K562 (cell line): ENCODE measurements at regions not wholly inside any gene's neighbourhood (a gene's known extent, or its start where the extent isn't known, plus 50 kb on each side); places are given as distances from the start of the nearest gene placed in this dataset.

Source experiments
- ATAC-seq: fragments of 200-7000 bp; cut with Tn5 transposase; 3 replicates; pipeline ENCODE4 v1.9.1; 2020; ENCODE audit warnings: moderate library complexity
- BruUV-seq: library from RNA; stranded (reverse); fragments of 400-500 nt; replicated peaks from 2 replicates; lab custom pipeline; 2021; lab: Mats Ljungman, UMichigan
- CTCF ChIA-PET: fragments of 300-600 bp; formaldehyde crosslinking; extraction: SDS; loops from one replicate; lab custom pipeline; 2021; ENCODE audit warnings: low intra/inter-chr PET ratio; lab: Yijun Ruan, JAX
- POLR2A ChIA-PET: fragments of 300-600, 350-650 bp; sonication (Branson Sonifier 250); formaldehyde crosslinking; extraction: SDS; loops from one replicate; lab custom pipeline; 2021; ENCODE audit warnings: antibody characterized with exemption, inconsistent platforms; lab: Yijun Ruan, JAX
- DNase-seq, 4 experiments: peaks; one replicate each; pipeline versions ENCODE4 v3.0.0 to v3.0.0-alpha.2; 2011 to 2018; ENCODE audit warnings: low spot score in 3 of 4, mixed read lengths in 3 of 4; ENCODE audit errors: extremely low read depth in 1 of 4
- FAIRE-seq: peaks from 2 replicates; lab custom pipeline; 2011; peaks lifted over from hg19 to GRCh38; lab: Jason Lieb, UNC
- H2AFZ ChIP-seq: 2 replicates; pipeline ENCODE4 v1.6.0; 2011; ENCODE audit warnings: low read depth, low read length, control low read depth, inconsistent platforms
- H3K27ac ChIP-seq: fragments of 200-600 bp; 3 replicates; pipeline ENCODE4 v1.8.0; 2011; ENCODE audit warnings: low read depth, mild to moderate bottlenecking, control low read depth, inconsistent platforms, low read length, moderate library complexity, mixed read lengths; ENCODE audit errors: extremely low read depth
- H3K27me3 ChIP-seq, 2 experiments: fragments of 300-600 bp in 1 of 2; 2 replicates in 1 of 2; 3 replicates in 1 of 2; pipeline versions ENCODE4 v1.6.0 to v1.8.0; 2011; ENCODE audit warnings: inconsistent platforms in 2 of 2, low read length in 2 of 2, mild to moderate bottlenecking in 1 of 2, mixed read lengths in 1 of 2, moderate library complexity in 1 of 2; ENCODE audit not compliant: control insufficient read depth in 2 of 2, insufficient read depth in 2 of 2
- H3K36me3 ChIP-seq: fragments of 300-600 bp; 3 replicates; pipeline ENCODE4 v1.8.0; 2011; ENCODE audit warnings: mild to moderate bottlenecking, low read length, inconsistent platforms; ENCODE audit not compliant: control insufficient read depth, insufficient read depth
- H3K4me1 ChIP-seq, 2 experiments: fragments of 200-600 bp in 1 of 2; replicated peaks in 1 of 2; 2 replicates in 1 of 2; 3 replicates in 1 of 2; pipeline versions ENCODE4 v1.5.1 to v1.8.0; 2011; ENCODE audit warnings: inconsistent platforms in 2 of 2, low read length in 2 of 2, mild to moderate bottlenecking in 1 of 2, mixed read lengths in 1 of 2, moderate library complexity in 1 of 2; ENCODE audit not compliant: control insufficient read depth in 2 of 2, insufficient read depth in 2 of 2
- H3K4me2 ChIP-seq: 2 replicates; pipeline ENCODE4 v1.6.1; 2011; ENCODE audit warnings: low read length, control low read depth, inconsistent platforms, mixed read lengths; ENCODE audit not compliant: insufficient read depth
- H3K4me3 ChIP-seq: fragments of 200-600 bp; sonication (generic), shearing (Covaris generic); 2 replicates; pipeline ENCODE4 v1.5.1; 2016; ENCODE audit warnings: control low read depth, inconsistent platforms
- H3K79me2 ChIP-seq: fragments of 200-600 bp; 3 replicates; pipeline ENCODE4 v1.8.0; 2011; ENCODE audit warnings: low read length, inconsistent platforms; ENCODE audit not compliant: control insufficient read depth, insufficient read depth
- H3K9ac ChIP-seq, 2 experiments: 2 replicates each; pipeline versions ENCODE4 v1.6.0 to v1.6.1; 2011; ENCODE audit warnings: low read depth in 2 of 2, low read length in 2 of 2, control low read depth in 1 of 2, inconsistent platforms in 1 of 2, mild to moderate bottlenecking in 1 of 2, mixed read lengths in 1 of 2; ENCODE audit not compliant: insufficient read depth in 1 of 2
- H3K9me1 ChIP-seq: one replicate; pipeline ENCODE4 v1.6.0; 2011; ENCODE audit warnings: inconsistent platforms, mild to moderate bottlenecking, low read length, moderate library complexity; ENCODE audit not compliant: control insufficient read depth, insufficient read depth
- H3K9me3 ChIP-seq: replicated peaks from 2 replicates; pipeline ENCODE4 v1.5.1; 2011; ENCODE audit warnings: low read depth, low read length, inconsistent platforms; ENCODE audit not compliant: control insufficient read depth, insufficient read depth
- H4K20me1 ChIP-seq: replicated peaks from 2 replicates; pipeline ENCODE4 v1.6.1; 2011; ENCODE audit warnings: low read length, inconsistent platforms, mixed read lengths; ENCODE audit not compliant: control insufficient read depth, insufficient read depth
- CBFA2T3 ChIP-seq: fragments of 450-650 bp; IDR thresholded peaks from 2 replicates; pipeline ENCODE4 v1.6.1; 2017
- CBX5 ChIP-seq: IDR thresholded peaks from 2 replicates; pipeline ENCODE4 v1.6.1; 2014; ENCODE audit warnings: low read depth, borderline replicate concordance
- EGR1 ChIP-seq: fragments of 450-650 bp; conservative IDR thresholded peaks from 2 replicates; pipeline ENCODE4 v1.6.1; 2017; ENCODE audit warnings: mild to moderate bottlenecking
- EHMT2 ChIP-seq: fragments of 450-650 bp; IDR thresholded peaks from 2 replicates; pipeline ENCODE4 v1.6.1; 2018; ENCODE audit warnings: antibody characterized with exemption
- MEF2A ChIP-seq: IDR thresholded peaks from 2 replicates; pipeline ENCODE4 v1.6.1; 2011; ENCODE audit warnings: low read depth, mild to moderate bottlenecking, low read length, moderate library complexity; ENCODE audit not compliant: control insufficient read depth
- PHF8 ChIP-seq: fragments of 200-600 bp; sonication (generic); IDR thresholded peaks from 2 replicates; pipeline ENCODE4 v1.6.1; 2012; ENCODE audit warnings: mixed run types, mild to moderate bottlenecking, inconsistent platforms, low read length, moderate library complexity, borderline replicate concordance
- PYGO2 ChIP-seq: fragments of 450-650 bp; IDR thresholded peaks from 2 replicates; pipeline ENCODE4 v1.6.1; 2016; ENCODE audit warnings: mild to moderate bottlenecking, missing genetic modification characterization, moderate library complexity, missing compliant biosample characterization
- SMARCE1 ChIP-seq: fragments of 450-650 bp; IDR thresholded peaks from 2 replicates; pipeline ENCODE4 v1.7.1; 2016; ENCODE audit warnings: mild to moderate bottlenecking
- ZNF561 ChIP-seq: fragments of 450-650 bp; formaldehyde crosslinking; conservative IDR thresholded peaks from 2 replicates; pipeline ENCODE4 v1.4.0; 2020; ENCODE audit warnings: mild to moderate bottlenecking, moderate library complexity
- WGBS: fragments of 100-300 bp; shearing (Covaris generic); methylation state at CpG from one replicate; pipeline ENCODE4 v1.1.6; 2016; ENCODE audit warnings: low coverage, mixed read lengths; ENCODE audit not compliant: insufficient coverage; ENCODE audit errors: missing lambda C conversion rate; 5-methylcytosine and 5-hydroxymethylcytosine counted together
- in situ Hi-C: fragments of 300-500 bp; cut with MboI; formaldehyde crosslinking; loops from 4 replicates; pipeline ENCODE4 v1.15.0; 2018; ENCODE audit warnings: inconsistent platforms, mixed read lengths
- intact Hi-C: fragments of 100-400 bp; cut with micrococcal nuclease; formaldehyde crosslinking; loops from 2 replicates; pipeline ENCODE4 v1.14.2; 2022
- TF ChIP-seq, protein P1 (sequence below), 2 experiments: fragments of 450-650 bp; IDR thresholded peaks; 2 replicates each; pipeline ENCODE4 v1.6.1; 2016
- TF ChIP-seq, protein P2 (sequence below), 2 experiments: fragments of 450-650 bp; IDR thresholded peaks; 2 replicates each; pipeline ENCODE4 v1.6.1; 2016; ENCODE audit warnings: mild to moderate bottlenecking in 2 of 2, borderline replicate concordance in 1 of 2, low read depth in 1 of 2, moderate library complexity in 1 of 2
- TF ChIP-seq, protein P3 (sequence below): IDR thresholded peaks from 3 replicates; pipeline ENCODE4 v1.6.1; 2011; ENCODE audit warnings: borderline replicate concordance, mild to moderate bottlenecking; ENCODE audit not compliant: insufficient read length, insufficient read depth

DNA sequence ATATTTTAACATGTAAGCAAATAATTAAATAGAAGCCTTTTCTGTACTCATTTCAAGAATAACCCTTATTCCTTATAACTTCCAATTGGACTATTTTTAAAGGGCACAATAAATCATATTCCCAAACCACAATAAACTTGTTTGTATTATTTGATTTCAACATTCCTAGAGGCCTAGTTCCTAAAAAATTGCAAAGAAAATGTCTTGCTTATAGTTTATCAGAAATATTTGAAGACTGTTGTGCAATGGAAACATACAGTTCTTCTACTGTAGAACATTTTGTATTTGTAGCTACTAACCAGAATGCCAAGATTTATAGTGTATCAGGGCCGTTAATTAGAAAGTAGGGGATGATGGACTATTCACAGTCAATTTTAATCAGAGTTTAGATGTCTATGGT, 1037.0 kb upstream of the CDH18 start:
- BruUV-seq: no TSS peak
- CTCF ChIA-PET: no interaction called here
- Histone ChIP-seq H3K27ac (no peak overlapping the region), H3K36me3 (no peaks in the 10 kb centered on the region), H3K27me3 (no peaks in the 10 kb centered on the region), H3K4me1 (no peaks in the 10 kb centered on the region), H2AFZ (no peak overlapping the region), H4K20me1 (no peaks in the 10 kb centered on the region), H3K4me2 (no peak overlapping the region), H3K79me2 (no peaks in the 10 kb centered on the region), H3K9me3 (peaks cover 3% of the 10 kb centered on the region; the same call in 1 of the 2 replicates), H3K9me1 (no peaks in the 10 kb centered on the region), H3K4me3 (no peak overlapping the region), H3K9ac (no peak overlapping the region)
- FAIRE-seq (no peak), ATAC-seq (no peak), DNase-seq (no peak)
- intact Hi-C loops (no loop called here), in situ Hi-C loops (no loop called here)
- POLR2A ChIA-PET: no interaction called here
- 0% methylated on average over 1 of the region's 1 CpG for WGBS
- TF ChIP-seq MEF2A (no peak), EHMT2 (no peak), PYGO2 (tag) (no peak), PHF8 (no peak), CBFA2T3 (no peak), EGR1 (no peak), CBX5 (no peak), SMARCE1 (no peak), ZNF561 (CRISPR knock-in tag) (no peak)
- TF ChIP-seq, protein P1, sequence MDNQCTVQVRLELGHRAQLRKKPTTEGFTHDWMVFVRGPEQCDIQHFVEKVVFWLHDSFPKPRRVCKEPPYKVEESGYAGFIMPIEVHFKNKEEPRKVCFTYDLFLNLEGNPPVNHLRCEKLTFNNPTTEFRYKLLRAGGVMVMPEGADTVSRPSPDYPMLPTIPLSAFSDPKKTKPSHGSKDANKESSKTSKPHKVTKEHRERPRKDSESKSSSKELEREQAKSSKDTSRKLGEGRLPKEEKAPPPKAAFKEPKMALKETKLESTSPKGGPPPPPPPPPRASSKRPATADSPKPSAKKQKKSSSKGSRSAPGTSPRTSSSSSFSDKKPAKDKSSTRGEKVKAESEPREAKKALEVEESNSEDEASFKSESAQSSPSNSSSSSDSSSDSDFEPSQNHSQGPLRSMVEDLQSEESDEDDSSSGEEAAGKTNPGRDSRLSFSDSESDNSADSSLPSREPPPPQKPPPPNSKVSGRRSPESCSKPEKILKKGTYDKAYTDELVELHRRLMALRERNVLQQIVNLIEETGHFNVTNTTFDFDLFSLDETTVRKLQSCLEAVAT (IDR thresholded peaks at IDR 0.05): no peak
- TF ChIP-seq, protein P2, sequence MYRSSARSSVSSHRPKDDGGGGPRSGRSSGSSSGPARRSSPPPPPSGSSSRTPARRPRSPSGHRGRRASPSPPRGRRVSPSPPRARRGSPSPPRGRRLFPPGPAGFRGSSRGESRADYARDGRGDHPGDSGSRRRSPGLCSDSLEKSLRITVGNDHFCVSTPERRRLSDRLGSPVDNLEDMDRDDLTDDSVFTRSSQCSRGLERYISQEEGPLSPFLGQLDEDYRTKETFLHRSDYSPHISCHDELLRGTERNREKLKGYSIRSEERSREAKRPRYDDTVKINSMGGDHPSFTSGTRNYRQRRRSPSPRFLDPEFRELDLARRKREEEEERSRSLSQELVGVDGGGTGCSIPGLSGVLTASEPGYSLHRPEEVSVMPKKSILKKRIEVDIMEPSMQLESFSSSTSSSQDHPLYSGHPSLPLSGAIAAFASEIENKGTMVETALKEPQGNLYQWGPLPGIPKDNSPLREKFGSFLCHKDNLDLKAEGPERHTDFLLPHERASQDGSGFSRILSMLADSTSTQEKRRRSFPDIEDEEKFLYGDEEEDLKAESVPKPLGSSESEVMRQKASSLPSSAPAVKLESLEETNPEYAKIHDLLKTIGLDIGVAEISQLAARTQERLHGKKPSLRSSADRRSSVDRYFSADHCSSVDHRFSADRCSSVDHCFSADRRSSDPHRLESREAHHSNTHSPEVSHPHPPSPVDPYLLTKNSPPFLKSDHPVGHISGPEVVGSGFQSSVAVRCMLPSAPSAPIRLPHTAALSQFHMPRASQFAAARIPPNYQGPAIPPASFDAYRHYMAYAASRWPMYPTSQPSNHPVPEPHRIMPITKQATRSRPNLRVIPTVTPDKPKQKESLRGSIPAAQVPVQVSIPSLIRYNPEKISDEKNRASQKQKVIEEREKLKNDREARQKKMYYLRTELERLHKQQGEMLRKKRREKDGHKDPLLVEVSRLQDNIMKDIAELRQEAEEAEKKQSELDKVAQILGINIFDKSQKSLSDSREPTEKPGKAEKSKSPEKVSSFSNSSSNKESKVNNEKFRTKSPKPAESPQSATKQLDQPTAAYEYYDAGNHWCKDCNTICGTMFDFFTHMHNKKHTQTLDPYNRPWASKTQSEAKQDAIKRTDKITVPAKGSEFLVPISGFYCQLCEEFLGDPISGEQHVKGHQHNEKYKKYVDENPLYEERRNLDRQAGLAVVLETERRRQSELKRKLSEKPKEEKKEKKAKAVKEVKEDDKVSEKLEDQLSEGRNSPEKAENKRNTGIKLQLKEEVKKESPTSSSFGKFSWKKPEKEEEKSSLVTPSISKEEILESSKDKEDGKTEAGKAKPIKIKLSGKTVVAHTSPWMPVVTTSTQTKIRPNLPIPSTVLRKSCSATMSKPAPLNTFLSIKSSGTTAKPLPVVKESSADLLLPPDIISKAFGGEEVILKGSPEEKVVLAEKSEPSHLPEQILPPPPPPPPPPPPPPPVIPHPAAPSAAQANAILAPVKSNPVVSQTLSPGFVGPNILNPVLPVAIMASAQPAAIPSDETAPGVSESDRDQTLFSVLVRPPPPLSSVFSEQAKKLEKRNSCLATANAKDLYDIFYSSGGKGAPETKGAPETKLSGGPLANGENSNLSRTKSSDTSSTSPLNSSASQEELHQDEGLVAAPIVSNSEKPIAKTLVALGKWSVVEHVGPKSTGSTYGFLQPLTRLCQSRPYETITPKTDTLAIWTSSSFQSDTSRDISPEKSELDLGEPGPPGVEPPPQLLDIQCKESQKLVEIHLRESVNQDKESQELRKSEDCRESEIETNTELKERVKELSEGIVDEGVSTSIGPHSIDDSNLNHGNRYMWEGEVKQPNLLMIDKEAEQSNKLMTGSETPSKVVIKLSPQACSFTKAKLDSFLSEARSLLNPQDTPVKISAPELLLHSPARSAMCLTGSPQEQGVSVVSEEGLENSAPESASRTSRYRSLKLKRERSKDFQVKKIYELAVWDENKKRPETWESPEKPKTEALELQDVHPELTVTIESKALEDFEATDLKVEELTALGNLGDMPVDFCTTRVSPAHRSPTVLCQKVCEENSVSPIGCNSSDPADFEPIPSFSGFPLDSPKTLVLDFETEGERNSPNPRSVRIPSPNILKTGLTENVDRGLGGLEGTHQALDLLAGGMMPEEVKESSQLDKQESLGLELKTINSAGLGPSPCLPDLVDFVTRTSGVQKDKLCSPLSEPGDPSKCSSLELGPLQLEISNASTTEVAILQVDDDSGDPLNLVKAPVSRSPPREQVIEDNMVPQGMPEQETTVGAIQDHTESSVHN (IDR thresholded peaks at IDR 0.05; ENCODE audit: borderline replicate concordance in 1 of 2, low read depth in 1 of 2): no peak
- TF ChIP-seq, protein P3, sequence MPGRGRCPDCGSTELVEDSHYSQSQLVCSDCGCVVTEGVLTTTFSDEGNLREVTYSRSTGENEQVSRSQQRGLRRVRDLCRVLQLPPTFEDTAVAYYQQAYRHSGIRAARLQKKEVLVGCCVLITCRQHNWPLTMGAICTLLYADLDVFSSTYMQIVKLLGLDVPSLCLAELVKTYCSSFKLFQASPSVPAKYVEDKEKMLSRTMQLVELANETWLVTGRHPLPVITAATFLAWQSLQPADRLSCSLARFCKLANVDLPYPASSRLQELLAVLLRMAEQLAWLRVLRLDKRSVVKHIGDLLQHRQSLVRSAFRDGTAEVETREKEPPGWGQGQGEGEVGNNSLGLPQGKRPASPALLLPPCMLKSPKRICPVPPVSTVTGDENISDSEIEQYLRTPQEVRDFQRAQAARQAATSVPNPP: no peak
